PC-9 (cell line): ENCODE measurements at regions not wholly inside any gene's neighbourhood (a gene's known extent, or its start where the extent isn't known, plus 50 kb on each side); places are given as distances from the start of the nearest gene placed in this dataset.

ENCODE experiments used
- BruUV-seq: library from RNA; stranded (reverse); fragments of 400-500 nt; replicated peaks from 2 replicates; lab custom pipeline; 2021; lab: Mats Ljungman, UMichigan
- CTCF ChIA-PET: fragments of 300-600 bp; sonication (Branson Sonifier 250); formaldehyde crosslinking; loops from one replicate; lab custom pipeline; 2022; ENCODE audit warnings: antibody characterized with exemption; lab: Charles Lee
- POLR2A ChIA-PET: fragments of 300-600 bp; sonication (Branson Sonifier 250); formaldehyde crosslinking; loops from one replicate; lab custom pipeline; 2022; ENCODE audit warnings: antibody characterized with exemption; ENCODE audit not compliant: unreplicated experiment; lab: Charles Lee
- DNase-seq, 2 experiments: peaks; one replicate each; pipeline versions ENCODE4 v3.0.0 to v3.0.0-alpha.2; 2015 to 2022; ENCODE audit warnings: mixed read lengths in 1 of 2
- H2AFZ ChIP-seq: fragments of 200-600 bp; sonication (generic); 2 replicates; pipeline ENCODE4 v1.8.1; 2017; ENCODE audit warnings: antibody characterized with exemption
- H3F3A ChIP-seq: fragments of 200-600 bp; sonication (generic); 2 replicates; pipeline ENCODE4 v1.8.1; 2017; ENCODE audit warnings: antibody characterized with exemption, mild to moderate bottlenecking, low read depth; ENCODE audit not compliant: insufficient read depth
- H3K27ac ChIP-seq: fragments of 200-600 bp; sonication (generic); 2 replicates; pipeline ENCODE4 v1.6.1; 2016; ENCODE audit warnings: mixed run types
- H3K27me3 ChIP-seq: fragments of 200-600 bp; sonication (generic); 2 replicates; pipeline ENCODE4 v1.6.1; 2016; ENCODE audit warnings: low read depth, mixed run types; ENCODE audit not compliant: insufficient read depth
- H3K36me3 ChIP-seq: fragments of 200-600 bp; sonication (generic); 2 replicates; pipeline ENCODE4 v1.6.1; 2016; ENCODE audit warnings: low read depth, mixed run types
- H3K4me1 ChIP-seq: fragments of 200-600 bp; sonication (generic); replicated peaks from 2 replicates; pipeline ENCODE4 v1.6.1; 2016; ENCODE audit warnings: mixed run types; ENCODE audit not compliant: insufficient read depth
- H3K4me2 ChIP-seq: fragments of 200-600 bp; sonication (generic); 2 replicates; pipeline ENCODE4 v1.6.1; 2017; ENCODE audit warnings: mixed run types
- H3K4me3 ChIP-seq: fragments of 200-600 bp; sonication (generic); 2 replicates; pipeline ENCODE4 v1.6.1; 2016; ENCODE audit warnings: mixed run types
- H3K79me2 ChIP-seq: fragments of 200-600 bp; sonication (generic); 2 replicates; pipeline ENCODE4 v1.6.1; 2017; ENCODE audit warnings: low read depth, mixed run types
- H3K9me2 ChIP-seq: fragments of 200-600 bp; sonication (generic); 2 replicates; pipeline ENCODE4 v1.8.1; 2017; ENCODE audit warnings: mild to moderate bottlenecking; ENCODE audit not compliant: insufficient read depth
- H3K9me3 ChIP-seq: fragments of 200-600 bp; sonication (generic); 2 replicates; pipeline ENCODE4 v1.8.1; 2016; ENCODE audit warnings: low read depth; ENCODE audit not compliant: insufficient read depth
- H4K20me1 ChIP-seq: fragments of 200-600 bp; sonication (generic); 2 replicates; pipeline ENCODE4 v1.8.1; 2017; ENCODE audit not compliant: insufficient read depth
- EZH2 ChIP-seq: fragments of 200-600 bp; sonication (generic); IDR thresholded peaks from 2 replicates; pipeline ENCODE4 v1.8.0; 2017; ENCODE audit warnings: antibody characterized with exemption, low read depth
- intact Hi-C: fragments of 100-400 bp; cut with micrococcal nuclease; formaldehyde crosslinking; loops from one replicate; pipeline ENCODE4 v1.10.0; 2022; ENCODE audit not compliant: unreplicated experiment
- TF ChIP-seq, protein P1 (sequence below): fragments of 200-600 bp; sonication (generic); conservative IDR thresholded peaks from 2 replicates; pipeline ENCODE4 v1.6.1; 2017; ENCODE audit warnings: mixed run types, antibody characterized with exemption, mild to moderate bottlenecking, moderate library complexity

DNA sequence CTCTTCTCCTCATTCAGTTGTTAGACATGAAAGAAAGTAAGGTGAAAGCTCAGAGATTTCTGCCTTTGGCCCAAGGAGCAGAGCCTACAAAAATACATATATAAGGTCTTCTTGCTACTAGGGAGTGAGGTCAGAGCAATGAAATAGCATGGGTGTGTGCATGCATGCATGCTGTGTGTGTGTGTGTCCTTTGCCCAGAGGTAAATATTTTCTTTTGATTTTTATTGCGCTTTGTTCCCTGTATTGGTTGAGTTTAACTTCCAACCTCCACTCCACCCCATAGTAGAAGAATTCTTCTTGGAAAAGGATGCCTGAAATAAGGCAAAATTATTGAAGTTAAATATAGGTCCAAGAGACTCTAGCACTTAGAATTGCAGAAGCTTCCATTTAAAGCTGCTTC is 248.0 kb upstream of the PTGER4 start:
- intact Hi-C loops = no loop called here
- Histone ChIP-seq H3K79me2 (no peaks in the 10 kb centered on the region), H3K9me2 (no peaks in the 10 kb centered on the region), H4K20me1 (no peaks in the 10 kb centered on the region), H3F3A (peaks cover 5% of the 10 kb centered on the region), H3K4me3 (no peak overlapping the region), H3K4me2 (no peak overlapping the region), H2AFZ (no peak overlapping the region), H3K27me3 (no peaks in the 10 kb centered on the region), H3K36me3 (no peaks in the 10 kb centered on the region), H3K9me3 (peaks cover 16% of the 10 kb centered on the region), H3K27ac (no peak overlapping the region), H3K4me1 (peaks cover 21% of the 10 kb centered on the region)
- TF ChIP-seq, protein P1, sequence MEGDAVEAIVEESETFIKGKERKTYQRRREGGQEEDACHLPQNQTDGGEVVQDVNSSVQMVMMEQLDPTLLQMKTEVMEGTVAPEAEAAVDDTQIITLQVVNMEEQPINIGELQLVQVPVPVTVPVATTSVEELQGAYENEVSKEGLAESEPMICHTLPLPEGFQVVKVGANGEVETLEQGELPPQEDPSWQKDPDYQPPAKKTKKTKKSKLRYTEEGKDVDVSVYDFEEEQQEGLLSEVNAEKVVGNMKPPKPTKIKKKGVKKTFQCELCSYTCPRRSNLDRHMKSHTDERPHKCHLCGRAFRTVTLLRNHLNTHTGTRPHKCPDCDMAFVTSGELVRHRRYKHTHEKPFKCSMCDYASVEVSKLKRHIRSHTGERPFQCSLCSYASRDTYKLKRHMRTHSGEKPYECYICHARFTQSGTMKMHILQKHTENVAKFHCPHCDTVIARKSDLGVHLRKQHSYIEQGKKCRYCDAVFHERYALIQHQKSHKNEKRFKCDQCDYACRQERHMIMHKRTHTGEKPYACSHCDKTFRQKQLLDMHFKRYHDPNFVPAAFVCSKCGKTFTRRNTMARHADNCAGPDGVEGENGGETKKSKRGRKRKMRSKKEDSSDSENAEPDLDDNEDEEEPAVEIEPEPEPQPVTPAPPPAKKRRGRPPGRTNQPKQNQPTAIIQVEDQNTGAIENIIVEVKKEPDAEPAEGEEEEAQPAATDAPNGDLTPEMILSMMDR = no peak
- TF ChIP-seq EZH2 = no peak
- CTCF ChIA-PET = interaction anchor here (0.6 to 0.8 kb wide), 3 partner anchors 21 to 471 kb away, joined by 3 read pairs; no protein-coding TSS in a partner anchor
- no peak for DNase-seq
- POLR2A ChIA-PET = interaction anchor here (0.7 kb wide), 1 partner anchor 1085 kb away, joined by 4 read pairs; no protein-coding TSS in a partner anchor
- no TSS peak for BruUV-seq

DNA sequence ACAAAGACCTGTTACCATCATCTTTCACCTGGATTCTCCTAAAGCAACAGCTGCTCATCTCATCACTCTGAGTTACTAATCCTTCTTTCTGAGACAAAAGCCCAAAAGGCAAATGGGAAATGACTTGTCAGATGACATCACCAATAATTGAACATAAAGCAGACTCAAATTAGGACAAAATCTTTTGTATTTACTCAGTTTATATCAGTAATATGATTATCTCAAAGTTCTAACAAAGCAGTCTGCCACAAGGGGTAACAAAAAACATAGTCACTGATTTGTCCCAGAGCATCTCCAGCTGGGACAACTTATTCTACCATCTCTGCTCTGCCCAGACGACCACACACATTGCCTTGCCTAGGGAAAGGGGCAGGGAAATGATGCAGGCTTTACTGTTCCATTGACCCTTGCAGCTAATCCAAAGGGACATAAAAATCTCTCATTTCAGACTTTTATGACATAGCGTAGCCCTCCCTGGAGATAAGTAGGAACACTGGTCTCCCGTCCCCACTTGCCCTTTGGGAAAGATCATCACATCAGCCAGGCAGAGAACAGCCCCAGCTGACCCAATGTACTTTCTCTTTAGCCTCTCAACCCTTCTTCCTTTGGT is 249.5 kb upstream of the PTGER4 start:
- ChIA-PET CTCF (no interaction called here), POLR2A (no interaction called here)
- no peaks in the 10 kb centered on the region for H4K20me1 ChIP-seq
- no peaks in the 10 kb centered on the region for H3K79me2 ChIP-seq
- peaks cover 13% of the 10 kb centered on the region for H3K4me1 ChIP-seq
- BruUV-seq = no TSS peak
- intact Hi-C loops = no loop called here
- no peak overlapping the region for H3K4me2 ChIP-seq
- H3K9me3 ChIP-seq = peaks cover 24% of the 10 kb centered on the region
- no peak overlapping the region for H2AFZ ChIP-seq
- H3K9me2 ChIP-seq = no peaks in the 10 kb centered on the region
- no peak for DNase-seq
- no peak overlapping the region for H3K27ac ChIP-seq
- TF ChIP-seq EZH2 = no peak
- TF ChIP-seq, protein P1 = no peak
- H3K4me3 ChIP-seq = no peak overlapping the region
- no peaks in the 10 kb centered on the region for H3K36me3 ChIP-seq
- H3K27me3 ChIP-seq = no peaks in the 10 kb centered on the region
- no peaks in the 10 kb centered on the region for H3F3A ChIP-seq

DNA sequence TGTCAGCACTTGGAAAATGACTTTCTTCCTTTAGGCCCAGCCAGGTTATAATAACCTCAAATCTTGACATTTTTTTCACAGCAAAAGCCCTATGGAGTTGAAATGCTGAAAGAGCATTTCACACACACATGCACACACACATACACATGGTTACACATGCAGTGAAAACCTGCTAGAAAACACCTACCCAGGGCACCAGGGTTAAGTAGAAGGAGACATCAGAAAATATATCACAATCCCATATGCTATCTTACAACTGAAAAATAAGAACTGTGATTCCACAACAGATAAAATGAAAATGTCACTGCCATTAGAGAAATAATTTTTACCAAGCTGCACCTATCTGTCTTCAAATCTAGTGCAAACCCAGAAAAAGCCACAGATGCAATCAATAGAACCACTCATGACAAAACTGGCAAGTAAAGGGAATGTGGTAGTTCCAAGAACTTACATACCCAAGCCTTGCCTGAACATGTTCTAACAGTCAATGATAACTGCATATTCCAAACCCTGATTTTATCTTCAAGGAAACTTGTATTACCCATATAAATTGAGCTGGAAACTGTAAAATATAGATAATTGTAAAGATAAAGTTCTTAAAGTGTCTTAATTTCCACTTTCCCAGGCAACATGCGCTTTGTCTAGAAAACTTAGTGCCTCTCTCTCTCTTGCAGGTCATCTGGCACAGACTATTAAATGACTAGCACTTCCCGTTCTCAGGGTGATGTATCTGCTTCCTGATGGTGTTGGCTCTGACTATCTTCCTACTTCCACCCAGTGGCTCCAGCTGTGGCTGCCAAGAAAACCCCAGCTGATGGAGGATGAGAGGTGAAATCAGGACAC is 250.2 kb upstream of the PTGER4 start:
- no peaks in the 10 kb centered on the region for H3K36me3 ChIP-seq
- H3K79me2 ChIP-seq = no peaks in the 10 kb centered on the region
- H3K9me3 ChIP-seq = peaks cover 24% of the 10 kb centered on the region
- BruUV-seq = no TSS peak
- DNase-seq = no peak
- TF ChIP-seq, protein P1 = no peak
- TF ChIP-seq EZH2 = no peak
- no peaks in the 10 kb centered on the region for H3K9me2 ChIP-seq
- H3F3A ChIP-seq = no peaks in the 10 kb centered on the region
- no peaks in the 10 kb centered on the region for H4K20me1 ChIP-seq
- H3K27ac ChIP-seq = no peak overlapping the region
- CTCF ChIA-PET = no interaction called here
- H2AFZ ChIP-seq = peak overlapping the region; percentile 12; the same call in 1 of the 2 replicates
- intact Hi-C loops = no loop called here
- no peak overlapping the region for H3K4me3 ChIP-seq
- peaks cover 13% of the 10 kb centered on the region for H3K4me1 ChIP-seq
- POLR2A ChIA-PET = no interaction called here
- H3K27me3 ChIP-seq = no peaks in the 10 kb centered on the region
- no peak overlapping the region for H3K4me2 ChIP-seq
